Activated naive CD8-positive, alpha-beta T cell treated with anti-CD3 and anti-CD28 coated beads, Interleukin-2, amount 10 ng/mL, durations not matched to agents 7 days and 5 days (primary cell): ENCODE measurements at regions not wholly inside any gene's neighbourhood (a gene's known extent, or its start where the extent isn't known, plus 50 kb on each side); places are given as distances from the start of the nearest gene placed in this dataset.
"Not testable (repeated sequence)": the region's sequence is repeated elsewhere in the genome, so short reads cannot be mapped to it uniquely, and the experiment has no call there.

Experiments used
- ATAC-seq: fragments of 150-1000 bp; cut with Tn5 transposase; one replicate; pipeline ENCODE4 v1.10.0; 2021; ENCODE audit warnings: low read depth, moderate library complexity
- POLR2A ChIA-PET: fragments of 350-600 bp; sonication (Branson Sonifier 250); formaldehyde crosslinking; loops from one replicate; lab custom pipeline; 2021; ENCODE audit warnings: antibody characterized with exemption; lab: Charles Lee
- DNase-seq: peaks from one replicate; pipeline ENCODE4 v3.0.0; 2021
- H3K27ac Mint-ChIP-seq: one replicate; pipeline ENCODE4 v1.8.0; 2022; ENCODE audit warnings: mild to moderate bottlenecking, mixed read lengths
- H3K27me3 Mint-ChIP-seq: one replicate; pipeline ENCODE4 v1.8.0; 2022; ENCODE audit warnings: mild to moderate bottlenecking, moderate library complexity, mixed read lengths
- H3K36me3 Mint-ChIP-seq: one replicate; pipeline ENCODE4 v1.8.0; 2021; ENCODE audit warnings: mild to moderate bottlenecking, mixed read lengths
- H3K4me1 Mint-ChIP-seq: one replicate; pipeline ENCODE4 v1.8.0; 2021; ENCODE audit warnings: mixed read lengths
- H3K4me3 Mint-ChIP-seq: one replicate; pipeline ENCODE4 v1.8.0; 2022; ENCODE audit warnings: mild to moderate bottlenecking, moderate library complexity, mixed read lengths
- H3K9me3 Mint-ChIP-seq: one replicate; pipeline ENCODE4 v1.8.0; 2021; ENCODE audit warnings: mixed read lengths

GRCh38 chr4:53886090-53886489, 178.3 kb downstream of the CHIC2 start:
- Mint-ChIP-seq H3K9me3 (no peaks in the 10 kb centered on the region), H3K4me3 (no peak overlapping the region), H3K27ac (no peak overlapping the region), H3K4me1 (no peaks in the 10 kb centered on the region), H3K27me3 (no peaks in the 10 kb centered on the region), H3K36me3 (no peaks in the 10 kb centered on the region)
- POLR2A ChIA-PET: no interaction called here
- DNase-seq: no peak
- ATAC-seq: no peak

GRCh38 chr4:53885668-53886067, 178.7 kb downstream of the CHIC2 start:
- POLR2A ChIA-PET: no interaction called here
- H3K9me3 Mint-ChIP-seq: no peaks in the 10 kb centered on the region
- no peak for DNase-seq

GRCh38 chr4:53877096-53877495, 187.3 kb downstream of the CHIC2 start:
- H3K4me1 Mint-ChIP-seq, H3K4me3 Mint-ChIP-seq, POLR2A ChIA-PET, DNase-seq, H3K36me3 Mint-ChIP-seq, ATAC-seq, H3K9me3 Mint-ChIP-seq, H3K27ac Mint-ChIP-seq: not testable (repeated sequence)
- H3K27me3 Mint-ChIP-seq: peaks cover 11% of the 10 kb centered on the region

More at GRCh38 chr4:53885668-53886067, 178.7 kb downstream of the CHIC2 start:
- Mint-ChIP-seq H3K27ac (no peak overlapping the region), H3K27me3 (no peaks in the 10 kb centered on the region), H3K4me3 (no peak overlapping the region), H3K36me3 (no peaks in the 10 kb centered on the region), H3K4me1 (no peaks in the 10 kb centered on the region)
- ATAC-seq: no peak

- no peaks in the 10 kb centered on the region for H3K4me1 Mint-ChIP-seq
- no peaks in the 10 kb centered on the region for H3K9me3 Mint-ChIP-seq
- no peak overlapping the region for H3K4me3 Mint-ChIP-seq
- no peak for DNase-seq
- no peak overlapping the region for H3K27ac Mint-ChIP-seq
- H3K36me3 Mint-ChIP-seq: no peaks in the 10 kb centered on the region
- ATAC-seq: no peak
- POLR2A ChIA-PET: no interaction called here
- peaks cover 2% of the 10 kb centered on the region for H3K27me3 Mint-ChIP-seq
Observed at GRCh38 chr4:53866055-53866454, 198.3 kb downstream of the CHIC2 start.

- Mint-ChIP-seq H3K4me1 (no peaks in the 10 kb centered on the region), H3K9me3 (no peaks in the 10 kb centered on the region), H3K4me3 (no peak overlapping the region), H3K27me3 (peaks cover 6% of the 10 kb centered on the region), H3K36me3 (no peaks in the 10 kb centered on the region), H3K27ac (no peak overlapping the region)
- no peak for DNase-seq
- no peak for ATAC-seq
- POLR2A ChIA-PET: no interaction called here
Observed at GRCh38 chr4:53865054-53865453, 199.4 kb downstream of the CHIC2 start.

GRCh38 chr4:53863736-53864365, 200.6 kb downstream of the CHIC2 start:
- DNase-seq (no peak), ATAC-seq (no peak)
- POLR2A ChIA-PET: no interaction called here
- Mint-ChIP-seq H3K27me3 (peaks cover 6% of the 10 kb centered on the region), H3K4me1 (no peaks in the 10 kb centered on the region), H3K9me3 (no peaks in the 10 kb centered on the region), H3K27ac (no peak overlapping the region), H3K4me3 (no peak overlapping the region), H3K36me3 (no peaks in the 10 kb centered on the region)

- DNase-seq (no peak), ATAC-seq (no peak)
- Mint-ChIP-seq H3K4me1 (no peaks in the 10 kb centered on the region), H3K27ac (no peak overlapping the region), H3K27me3 (peaks cover 6% of the 10 kb centered on the region), H3K9me3 (no peaks in the 10 kb centered on the region), H3K4me3 (no peak overlapping the region), H3K36me3 (no peaks in the 10 kb centered on the region)
- POLR2A ChIA-PET: no interaction called here
Observed at GRCh38 chr4:53863158-53863557, 201.2 kb downstream of the CHIC2 start.

- no peak for DNase-seq
- H3K4me1 Mint-ChIP-seq: no peaks in the 10 kb centered on the region
- ATAC-seq: no peak
- no peak overlapping the region for H3K4me3 Mint-ChIP-seq
- H3K27ac Mint-ChIP-seq: no peak overlapping the region
- H3K36me3 Mint-ChIP-seq: no peaks in the 10 kb centered on the region
- peaks cover 4% of the 10 kb centered on the region for H3K27me3 Mint-ChIP-seq
- POLR2A ChIA-PET: no interaction called here
- H3K9me3 Mint-ChIP-seq: no peaks in the 10 kb centered on the region
Observed at GRCh38 chr4:53861856-53862610, 202.4 kb downstream of the CHIC2 start.

- Mint-ChIP-seq H3K27me3 (peaks cover 6% of the 10 kb centered on the region), H3K9me3 (no peaks in the 10 kb centered on the region), H3K4me1 (no peaks in the 10 kb centered on the region), H3K36me3 (no peaks in the 10 kb centered on the region), H3K27ac (no peak overlapping the region), H3K4me3 (no peak overlapping the region)
- POLR2A ChIA-PET: no interaction called here
- ATAC-seq (no peak), DNase-seq (no peak)
Observed at GRCh38 chr4:53859305-53859704, 205.1 kb downstream of the CHIC2 start.

- ATAC-seq: no peak
- Mint-ChIP-seq H3K4me1 (no peaks in the 10 kb centered on the region), H3K4me3 (no peak overlapping the region), H3K9me3 (no peaks in the 10 kb centered on the region), H3K36me3 (no peaks in the 10 kb centered on the region), H3K27me3 (peaks cover 6% of the 10 kb centered on the region), H3K27ac (no peak overlapping the region)
- no peak for DNase-seq
- POLR2A ChIA-PET: no interaction called here
Observed at GRCh38 chr4:53858744-53859143, 205.7 kb downstream of the CHIC2 start.

- ATAC-seq: no peak
Observed at GRCh38 chr4:53855581-53856250, 208.7 kb downstream of the CHIC2 start.

GRCh38 chr4:53854991-53855568, 209.3 kb downstream of the CHIC2 start:
- DNase-seq (no peak), ATAC-seq (no peak)
- H3K9me3 Mint-ChIP-seq: no peaks in the 10 kb centered on the region
- POLR2A ChIA-PET: no interaction called here
- H3K27me3 Mint-ChIP-seq: peaks cover 2% of the 10 kb centered on the region
- H3K4me3 Mint-ChIP-seq: no peak overlapping the region
- no peaks in the 10 kb centered on the region for H3K36me3 Mint-ChIP-seq
- H3K27ac Mint-ChIP-seq: no peak overlapping the region
- H3K4me1 Mint-ChIP-seq: no peaks in the 10 kb centered on the region

More at GRCh38 chr4:53855581-53856250, 208.7 kb downstream of the CHIC2 start:
- no peaks in the 10 kb centered on the region for H3K4me1 Mint-ChIP-seq
- H3K27ac Mint-ChIP-seq: no peak overlapping the region
- H3K4me3 Mint-ChIP-seq: no peak overlapping the region
- H3K27me3 Mint-ChIP-seq: peaks cover 3% of the 10 kb centered on the region
- H3K9me3 Mint-ChIP-seq: no peaks in the 10 kb centered on the region
- POLR2A ChIA-PET: no interaction called here
- no peaks in the 10 kb centered on the region for H3K36me3 Mint-ChIP-seq
- DNase-seq: no peak

GRCh38 chr4:53852343-53852742, 212.1 kb downstream of the CHIC2 start:
- Mint-ChIP-seq H3K36me3 (no peaks in the 10 kb centered on the region), H3K9me3 (no peaks in the 10 kb centered on the region), H3K27ac (no peak overlapping the region), H3K27me3 (peaks cover 2% of the 10 kb centered on the region), H3K4me3 (no peak overlapping the region), H3K4me1 (no peaks in the 10 kb centered on the region)
- POLR2A ChIA-PET: no interaction called here
- DNase-seq (no peak), ATAC-seq (no peak)
